ENCODE measurements at regions not wholly inside any gene's neighbourhood (a gene's known extent, or its start where the extent isn't known, plus 50 kb on each side); places are given as distances from the start of the nearest gene placed in this dataset.
"Not testable (repeated sequence)": the region's sequence is repeated elsewhere in the genome, so short reads cannot be mapped to it uniquely, and the experiment has no call there.

DNA sequence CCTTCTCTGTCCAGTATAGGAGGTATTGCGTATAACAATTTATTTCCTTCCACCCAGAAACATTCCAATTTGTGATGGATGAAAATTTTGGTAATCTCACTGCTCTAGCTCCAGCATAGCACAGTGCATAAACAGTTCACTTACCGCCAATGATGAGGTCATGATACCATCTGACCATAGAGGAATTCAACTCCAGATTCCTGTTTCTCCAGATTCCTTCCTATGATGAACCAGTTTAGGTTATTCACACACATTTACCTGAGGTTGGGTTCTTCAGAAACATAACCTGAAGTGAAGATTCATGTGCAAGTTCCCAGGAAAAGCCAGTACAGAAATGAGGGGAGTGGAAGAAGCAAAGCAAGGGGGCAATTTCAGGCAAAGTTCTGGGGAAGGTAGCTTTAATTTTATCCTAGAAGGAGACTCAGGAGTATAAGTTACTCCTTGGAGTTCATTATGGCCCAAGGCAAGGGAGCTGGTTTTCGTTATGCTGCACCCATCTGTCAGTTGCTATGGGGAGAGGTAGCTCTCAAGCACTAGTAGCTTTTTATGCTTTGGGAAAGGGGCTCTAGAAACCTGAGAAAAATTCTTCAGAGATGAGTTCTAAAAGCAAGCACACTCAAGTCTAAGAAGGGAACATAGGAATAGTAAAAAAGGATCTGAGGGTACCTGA lies 121.6 kb downstream of the CASP12 start:
- no peak for DNase-seq

GRCh38 chr11:104774578-104774977 lies 123.7 kb downstream of the CASP12 start:
- no peak for DNase-seq

DNA sequence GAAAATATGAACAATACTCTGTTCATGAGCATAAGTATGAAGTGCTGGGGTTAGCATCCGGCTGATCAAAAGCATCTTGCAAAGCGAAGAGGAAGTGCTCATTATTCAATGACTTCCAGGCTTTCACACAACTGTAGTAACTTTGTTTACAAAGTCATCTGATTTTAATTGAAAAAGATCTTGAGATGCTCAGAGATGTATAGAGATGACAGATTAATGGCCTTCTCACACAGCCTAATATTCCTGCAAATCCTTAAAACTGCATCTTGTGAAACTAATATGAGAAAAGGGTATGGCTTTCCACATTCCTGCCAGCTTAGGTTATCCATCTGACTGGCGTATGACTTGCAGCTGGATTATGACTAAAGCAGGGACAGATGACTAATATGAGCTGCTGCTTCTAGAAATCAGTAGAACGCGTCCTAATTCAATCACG lies 125.4 kb downstream of the CASP12 start:
- peak; percentile 58 for DNase-seq

GRCh38 chr11:104771763-104772162 lies 126.5 kb downstream of the CASP12 start:
- no peak for DNase-seq

DNA sequence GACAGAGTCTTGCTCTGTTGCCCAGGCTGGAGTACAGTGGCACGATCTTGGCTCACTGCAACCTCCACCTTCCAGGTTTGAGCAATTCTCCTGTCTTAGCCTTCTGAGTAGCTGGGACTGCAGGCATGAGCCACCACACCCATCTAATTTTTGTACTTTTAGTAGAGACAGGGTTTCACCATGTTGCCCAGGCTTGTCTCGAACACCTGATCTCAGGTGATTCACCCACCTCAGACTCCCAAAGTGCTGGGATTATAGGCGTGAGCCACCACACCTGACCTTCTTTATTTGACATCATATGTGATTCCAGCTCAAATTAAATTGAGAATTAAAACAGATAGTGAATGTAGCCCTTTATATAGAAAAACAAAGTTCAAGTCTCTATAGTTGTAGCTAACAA lies 127.2 kb downstream of the CASP12 start:
- DNase-seq, result not testable (repeated sequence)

DNA sequence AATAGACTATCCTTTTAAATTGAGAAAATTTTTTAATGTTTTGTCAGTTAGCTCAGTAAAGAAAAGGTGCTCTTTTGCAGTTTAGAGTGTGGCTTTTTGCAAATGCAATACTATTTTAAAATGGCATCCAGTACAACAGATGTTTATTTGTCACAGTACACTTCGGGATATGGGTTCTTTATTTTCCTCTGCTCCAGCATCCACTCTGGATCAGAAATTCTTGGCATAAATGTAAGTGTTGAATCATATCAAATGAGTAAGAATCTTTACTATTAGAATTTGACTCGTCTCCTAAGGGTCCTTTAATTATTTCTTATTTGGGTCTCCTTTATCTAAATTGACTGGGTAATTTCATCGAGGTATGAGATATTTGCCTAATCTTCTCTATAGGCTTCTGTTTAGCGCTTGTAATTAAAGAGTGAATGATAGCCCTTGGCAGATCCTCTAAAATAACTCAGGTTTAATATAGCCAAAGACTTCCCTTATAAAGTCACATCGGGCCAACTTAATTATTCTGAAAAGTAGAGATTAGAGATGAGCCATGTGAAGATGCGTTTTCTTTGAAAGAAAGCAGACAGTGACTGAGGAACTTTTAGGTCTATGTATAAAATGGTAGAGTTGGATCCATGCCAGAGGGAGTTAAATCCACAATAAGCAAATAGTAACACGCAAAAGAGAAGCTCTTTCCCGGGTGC lies 132.7 kb downstream of the CASP12 start:
- no peak for DNase-seq

DNA sequence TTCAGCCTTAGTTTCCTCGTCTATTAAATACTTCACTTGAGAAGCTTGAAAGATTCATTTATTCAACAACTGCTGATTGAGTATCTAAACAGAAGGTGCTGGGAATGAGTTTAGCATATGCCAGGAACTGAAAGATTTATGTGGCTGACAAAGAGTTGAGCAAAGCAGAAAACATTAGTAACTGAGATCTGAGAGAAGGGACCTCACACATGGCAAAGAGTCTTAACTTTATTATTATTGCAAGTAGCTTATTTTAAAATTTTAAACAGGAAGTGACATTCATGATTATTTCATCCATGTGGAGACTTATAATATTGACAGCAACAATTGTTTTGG lies 133.6 kb downstream of the CASP12 start:
- no peak for DNase-seq

GRCh38 chr11:104763930-104764709 lies 134.1 kb downstream of the CASP12 start:
- DNase-seq, result no peak

DNA sequence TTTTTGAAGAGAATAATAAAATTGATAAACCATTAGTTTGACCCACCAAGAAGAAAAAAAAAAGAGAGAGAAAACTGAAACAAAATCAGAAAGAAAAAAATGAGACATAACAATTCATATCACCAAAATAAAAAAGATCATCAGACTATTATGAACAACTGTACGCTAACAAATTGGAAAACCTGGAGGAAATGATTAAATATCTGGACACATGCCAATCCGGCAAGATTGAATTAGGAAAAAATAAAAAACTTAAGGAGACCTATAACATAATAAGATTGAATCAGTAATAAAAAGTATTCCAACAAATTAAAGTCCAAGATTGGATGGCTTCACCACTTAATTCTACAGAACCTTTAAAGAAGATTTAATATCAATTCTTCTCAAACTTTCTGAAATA lies 136.7 kb downstream of the CASP12 start:
- no peak for DNase-seq

DNA sequence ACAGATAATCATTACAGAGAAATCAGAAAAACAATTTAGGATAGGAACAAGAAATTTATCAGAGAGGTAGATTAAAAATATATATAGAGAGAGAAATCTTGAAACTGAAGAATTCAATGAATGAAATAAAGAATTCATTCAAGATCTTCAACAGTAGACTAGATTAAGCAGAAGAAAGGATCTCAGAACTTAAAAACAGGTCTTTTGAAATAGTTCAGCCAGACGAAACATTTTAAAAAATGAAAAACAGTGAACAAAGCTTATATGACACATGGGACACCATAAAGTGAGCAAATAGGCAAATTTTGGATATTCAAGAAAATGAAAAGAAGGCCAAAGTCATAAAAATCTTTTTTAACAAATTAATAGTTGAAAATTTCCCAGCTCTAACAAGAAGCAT lies 138.8 kb downstream of the CASP12 start:
- DNase-seq, result no peak

GRCh38 chr11:104738918-104739317 lies 159.3 kb downstream of the CASP12 start:
- DNase-seq, result no peak

GRCh38 chr11:104738208-104738607 lies 160.1 kb downstream of the CASP12 start:
- DNase-seq, result no peak

DNA sequence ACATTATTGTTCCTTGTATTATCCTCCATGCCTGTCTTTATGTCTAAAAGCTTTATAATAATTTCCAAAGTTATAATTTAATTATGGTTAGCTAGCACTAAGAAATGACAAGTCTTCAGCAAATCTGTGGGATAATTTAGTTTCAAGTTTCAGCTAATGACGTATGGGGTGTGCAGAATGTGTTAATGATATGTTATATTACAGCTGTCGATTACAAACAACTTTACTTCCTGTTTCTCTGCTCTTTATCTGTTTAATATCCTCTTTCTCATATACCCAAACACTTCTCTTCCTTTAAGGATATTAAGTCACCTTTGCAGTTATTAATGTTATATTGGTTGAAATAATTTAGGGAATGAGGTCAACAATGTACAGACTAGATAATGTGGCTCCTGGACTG lies 161.8 kb downstream of the CASP12 start:
- DNase-seq, result no peak

GRCh38 chr11:104734998-104735397 lies 163.3 kb downstream of the CASP12 start:
- DNase-seq, result peak; percentile 2

DNA sequence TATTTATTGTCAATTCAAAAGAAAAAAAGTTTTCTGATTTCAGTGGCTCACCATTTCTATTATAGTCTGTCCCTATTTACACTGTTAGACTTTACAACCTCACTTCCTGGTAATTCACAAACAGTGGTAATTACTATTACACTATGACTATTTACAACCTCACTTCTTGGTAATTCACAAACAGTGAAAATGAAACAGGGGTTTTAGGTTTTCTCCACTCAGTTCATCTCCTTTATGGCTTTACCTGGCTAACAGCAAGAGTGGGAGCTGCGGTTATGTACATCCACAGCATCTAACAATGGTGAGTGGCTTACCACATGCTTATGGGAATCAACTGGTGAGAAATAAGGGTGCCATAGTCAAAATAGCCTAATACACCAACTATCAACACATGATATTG lies 166.4 kb downstream of the CASP12 start:
- DNase-seq, result no peak

GRCh38 chr11:104728927-104729326 lies 169.3 kb downstream of the CASP12 start:
- DNase-seq, result no peak

DNA sequence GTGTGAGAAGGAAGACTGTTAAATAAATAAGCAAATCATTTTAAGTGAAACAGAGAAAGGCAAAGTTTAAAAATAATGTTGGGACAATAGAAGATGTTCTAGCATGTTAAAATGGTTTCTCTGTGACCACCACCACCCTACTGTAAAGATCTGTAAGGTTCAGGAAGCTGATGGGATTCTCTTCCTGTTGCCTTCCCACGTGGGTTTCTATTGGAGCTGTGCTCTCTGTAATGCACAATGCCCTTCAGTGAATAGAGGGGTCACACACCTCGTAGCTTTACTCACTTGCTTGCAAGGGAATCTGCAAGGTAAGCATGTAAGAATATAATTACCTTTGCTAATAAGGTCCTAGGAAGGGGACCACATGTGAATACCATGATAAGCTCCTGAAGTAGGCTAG lies 170.5 kb downstream of the CASP12 start:
- no peak for DNase-seq

- DNase-seq, result no peak
Observed at GRCh38 chr11:104727095-104727494, 171.2 kb downstream of the CASP12 start.

- no peak for DNase-seq
Observed at GRCh38 chr11:104725796-104726408, 172.4 kb downstream of the CASP12 start.

DNA sequence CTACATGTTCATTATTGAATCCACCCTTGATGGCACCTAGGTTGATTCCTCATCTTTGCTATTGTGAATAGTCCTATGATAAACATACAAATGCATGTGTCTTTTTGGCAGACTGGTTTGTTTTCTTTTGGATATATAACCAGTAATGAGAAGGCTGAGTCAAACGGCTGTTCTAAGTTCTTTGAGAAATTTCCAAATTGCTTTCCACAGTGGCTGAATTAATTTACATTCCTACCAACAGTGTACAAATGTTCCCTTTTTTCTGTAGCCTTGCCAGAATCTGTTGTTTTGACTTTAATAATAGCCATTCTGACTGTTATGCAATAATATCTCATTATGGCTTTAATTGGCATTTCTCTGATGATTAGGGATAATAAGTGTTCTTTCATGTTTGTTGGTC lies 184.9 kb downstream of the CASP12 start:
- DNase-seq, result no peak

DNA sequence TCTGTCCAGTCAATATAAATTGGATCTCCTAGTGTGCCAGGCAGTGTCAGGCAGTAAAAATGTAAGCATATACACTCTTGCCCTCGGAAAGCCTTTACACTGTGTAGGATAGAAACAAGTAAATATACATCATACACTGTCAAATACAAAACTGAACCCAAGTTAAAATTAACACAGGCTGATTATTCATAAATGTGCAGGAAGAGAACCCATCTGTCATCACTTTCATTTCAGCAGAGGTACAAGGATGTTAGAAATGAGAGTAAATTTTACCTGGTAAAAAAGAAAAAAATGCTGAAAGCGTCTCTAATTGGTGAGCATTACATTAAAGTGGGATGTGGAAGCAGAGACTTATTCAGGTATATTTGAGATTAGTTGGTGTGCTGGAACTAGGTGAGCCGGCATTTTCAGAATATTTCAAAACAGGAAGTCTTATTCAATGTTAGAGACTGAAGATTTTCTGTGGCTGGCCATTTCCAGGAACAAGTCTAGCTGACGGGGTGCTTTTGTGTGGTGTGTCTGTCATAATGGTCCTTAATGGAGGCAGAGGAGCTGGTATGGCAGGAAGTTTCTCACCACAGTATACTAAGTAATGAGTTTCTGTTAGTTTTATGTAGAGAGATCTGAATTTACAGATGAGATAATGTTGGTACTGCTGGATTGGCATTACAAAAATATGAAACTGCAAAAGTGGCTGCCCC lies 192.6 kb downstream of the CASP12 start:
- DNase-seq, result peak; percentile 18

DNA sequence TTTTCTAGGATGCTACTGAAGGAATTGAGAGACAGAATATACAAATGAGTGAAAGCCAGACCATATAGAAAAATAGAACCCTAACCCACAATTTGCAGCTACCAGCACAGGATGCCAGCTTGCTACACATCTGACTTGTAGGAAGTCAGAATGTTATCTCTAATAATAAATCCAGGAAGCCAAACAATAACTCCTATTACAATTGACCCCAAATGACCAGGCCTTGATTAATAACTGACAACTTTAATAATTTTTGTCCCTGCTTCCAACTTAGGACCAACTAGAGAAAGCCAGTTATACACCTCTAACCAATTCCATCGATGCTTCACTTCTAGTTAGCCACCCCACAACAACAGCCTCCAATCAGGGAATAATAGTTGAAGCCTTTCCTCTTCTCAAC lies 193.4 kb downstream of the CASP12 start:
- DNase-seq, result no peak

Data from tongue (tissue), 1 donor.